HG03095 (cell line): ENCODE measurements at regions not wholly inside any gene's neighbourhood (a gene's known extent, or its start where the extent isn't known, plus 50 kb on each side); places are given as distances from the start of the nearest gene placed in this dataset.
"Not testable (repeated sequence)": the region's sequence is repeated elsewhere in the genome, so short reads cannot be mapped to it uniquely, and the experiment has no call there.

Source experiments
- ATAC-seq: cut with Tn5 transposase; IDR thresholded peaks from one replicate; pipeline ENCODE4 v1.9.1; 2021; ENCODE audit warnings: moderate library complexity; ENCODE audit not compliant: unreplicated experiment

DNA sequence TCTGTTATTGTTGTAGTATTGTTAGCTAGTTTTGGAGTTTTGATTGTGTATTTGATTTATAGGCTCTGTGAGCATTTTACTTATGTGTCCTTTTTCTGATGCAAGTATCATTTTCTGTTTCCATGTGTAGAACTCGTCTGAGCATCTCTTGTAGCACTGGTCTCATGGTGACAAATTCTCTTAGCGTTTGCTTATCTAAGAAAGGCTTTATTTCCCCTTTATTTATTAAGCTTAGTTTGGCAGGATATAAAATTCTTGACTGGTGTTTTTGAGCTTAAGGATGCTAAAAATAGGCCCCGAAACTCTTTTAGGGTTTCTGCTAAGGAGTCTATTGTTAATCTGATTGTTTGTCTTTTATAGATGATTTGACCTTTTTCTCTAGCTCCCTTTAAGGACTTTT, 57.6 kb upstream of the THUMPD2 start:
- ATAC-seq = no peak

DNA sequence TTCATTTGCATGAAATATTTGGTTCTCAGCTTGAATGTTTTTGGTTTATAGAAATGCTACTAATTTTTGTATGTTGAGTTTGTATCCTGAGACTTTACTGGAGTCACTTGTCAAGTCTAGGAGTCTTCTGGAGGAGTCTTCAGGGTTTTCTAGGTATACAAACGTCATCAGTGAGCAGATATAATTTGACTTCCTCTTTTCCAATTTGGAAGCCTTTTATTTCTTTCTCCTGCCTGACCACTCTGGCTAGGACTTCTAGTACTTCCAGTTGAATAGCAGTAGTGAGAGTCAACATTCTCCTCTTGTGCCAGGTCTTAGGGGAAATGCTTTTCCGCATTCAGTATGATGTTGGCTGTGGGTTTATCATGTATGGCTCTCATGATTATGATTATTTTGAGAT, 55.4 kb upstream of the THUMPD2 start:
- no peak for ATAC-seq

DNA sequence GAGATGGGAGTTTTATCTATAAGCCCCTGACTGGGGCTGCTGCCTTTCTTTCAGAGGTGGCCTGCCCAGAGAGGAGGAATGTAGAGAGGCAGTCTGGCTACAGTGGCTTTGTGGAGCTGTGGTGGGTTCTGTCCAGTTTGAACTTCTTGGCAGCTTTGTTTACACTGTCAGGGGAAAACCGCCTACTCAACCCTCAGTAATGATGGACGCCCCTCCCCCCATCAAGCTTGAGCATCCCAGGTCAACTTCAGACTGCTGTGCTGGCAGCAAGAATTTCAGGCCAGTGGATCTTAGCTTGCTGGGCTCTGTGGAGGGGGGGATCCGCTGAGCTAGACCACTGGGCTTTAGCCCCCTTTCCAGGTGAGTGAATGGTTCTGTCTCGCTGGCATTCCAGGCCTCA, 51.6 kb upstream of the THUMPD2 start:
- not testable (repeated sequence) for ATAC-seq
